ENCODE measurements at regions not wholly inside any gene's neighbourhood (a gene's known extent, or its start where the extent isn't known, plus 50 kb on each side); places are given as distances from the start of the nearest gene placed in this dataset.

GRCh38 chr20:11761497-11761896 is 156.2 kb upstream of the BTBD3 start:
- DNase-seq (ENCODE audit: extremely low read depth, low read depth): no peak
- no peak for TF ChIP-seq CTCF (IDR thresholded peaks at IDR 0.05; ENCODE audit: low read depth, low read length)

GRCh38 chr20:11766961-11767360 is 150.7 kb upstream of the BTBD3 start:
- TF ChIP-seq CTCF (IDR thresholded peaks at IDR 0.05; ENCODE audit: low read depth, low read length): no peak
- no peak for DNase-seq (ENCODE audit: extremely low read depth, low read depth)

- TF ChIP-seq CTCF (IDR thresholded peaks at IDR 0.05; ENCODE audit: low read depth, low read length): no peak
- DNase-seq (ENCODE audit: extremely low read depth, low read depth): no peak
Observed at GRCh38 chr20:11769825-11770224, 147.9 kb upstream of the BTBD3 start.

GRCh38 chr20:11772226-11772730 is 145.4 kb upstream of the BTBD3 start:
- TF ChIP-seq CTCF (IDR thresholded peaks at IDR 0.05; ENCODE audit: low read depth, low read length): no peak
- DNase-seq (ENCODE audit: extremely low read depth, low read depth): no peak

GRCh38 chr20:11776687-11777086 is 141.0 kb upstream of the BTBD3 start:
- DNase-seq (ENCODE audit: extremely low read depth, low read depth): no peak

GRCh38 chr20:11777387-11778205 is 140.1 kb upstream of the BTBD3 start:
- DNase-seq (ENCODE audit: extremely low read depth, low read depth): no peak
- TF ChIP-seq CTCF (IDR thresholded peaks at IDR 0.05; ENCODE audit: low read depth, low read length): no peak

More at GRCh38 chr20:11776687-11777086, 141.0 kb upstream of the BTBD3 start:
- no peak for TF ChIP-seq CTCF (IDR thresholded peaks at IDR 0.05; ENCODE audit: low read depth, low read length)

- no peak for DNase-seq (ENCODE audit: extremely low read depth, low read depth)
- TF ChIP-seq CTCF (IDR thresholded peaks at IDR 0.05; ENCODE audit: low read depth, low read length): no peak
Observed at GRCh38 chr20:11778206-11778570, 139.5 kb upstream of the BTBD3 start.
